GM21423 (cell line): ENCODE measurements at regions not wholly inside any gene's neighbourhood (a gene's known extent, or its start where the extent isn't known, plus 50 kb on each side); places are given as distances from the start of the nearest gene placed in this dataset.
"Not testable (repeated sequence)": the region's sequence is repeated elsewhere in the genome, so short reads cannot be mapped to it uniquely, and the experiment has no call there.

Experiments used
- ATAC-seq: cut with Tn5 transposase; IDR thresholded peaks from one replicate; pipeline ENCODE4 v1.9.1; 2021; ENCODE audit warnings: mild to moderate bottlenecking, moderate library complexity; ENCODE audit not compliant: unreplicated experiment

DNA sequence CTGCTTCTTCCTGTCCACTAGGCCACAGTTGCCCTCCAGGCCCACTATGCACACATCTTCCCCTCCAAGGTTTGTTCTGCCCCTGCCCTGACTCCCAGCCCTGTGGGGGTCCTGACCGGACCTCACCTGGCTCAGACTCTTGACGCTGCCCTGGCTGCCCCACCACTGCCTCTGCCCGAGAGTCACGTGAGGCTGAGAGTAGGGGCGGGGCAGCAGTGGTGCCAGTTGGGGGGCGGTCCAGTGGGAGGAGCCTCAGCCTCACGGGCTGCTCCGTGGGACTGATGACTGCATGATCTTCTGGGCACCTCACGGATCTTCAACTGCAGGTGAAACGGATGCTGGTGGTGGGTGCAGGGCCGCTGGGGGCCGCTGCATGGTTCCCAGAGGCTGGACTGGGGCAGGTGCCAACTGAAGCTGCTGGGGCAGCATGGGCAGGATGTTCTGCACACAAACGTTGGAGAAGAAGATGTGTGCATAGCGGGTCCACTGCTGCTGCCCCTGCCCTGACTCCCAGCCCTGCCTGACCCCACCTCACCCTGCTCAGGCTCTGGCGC, 77.6 kb downstream of the HHIPL2 start:
- ATAC-seq = not testable (repeated sequence)

DNA sequence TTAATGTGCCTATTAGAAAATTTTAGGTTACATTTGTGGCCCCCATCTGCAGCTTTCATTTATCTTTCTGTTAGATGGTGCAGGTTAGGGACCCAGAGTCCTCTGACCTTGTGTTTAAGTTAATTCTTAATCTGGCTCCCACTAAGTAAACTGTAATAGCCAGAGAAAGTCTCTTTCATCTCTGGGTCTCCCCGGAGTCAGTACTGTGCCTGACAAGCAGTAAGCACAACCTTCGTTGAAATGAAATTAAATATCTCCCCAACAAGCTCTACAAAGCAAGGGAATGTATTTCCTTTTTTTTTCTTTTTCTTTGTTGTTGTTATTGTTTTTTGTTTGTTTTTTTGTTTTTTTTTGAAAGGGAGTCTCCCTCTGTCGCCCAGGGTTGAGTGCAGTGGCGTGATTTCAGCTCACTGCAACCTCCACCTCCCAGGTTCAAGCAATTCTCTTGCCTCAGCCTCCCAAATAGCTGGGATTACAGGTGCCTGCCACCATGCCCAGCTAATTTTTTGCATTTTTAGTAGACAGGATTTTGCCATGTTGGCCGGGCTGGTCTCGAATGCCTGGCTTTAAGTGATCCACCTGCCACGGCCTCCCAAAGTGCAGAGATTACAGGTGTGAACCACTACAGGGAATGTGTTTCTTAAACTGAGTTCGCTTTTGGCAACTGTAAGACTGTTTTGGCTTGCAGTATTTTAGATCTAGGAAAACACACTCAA, 81.6 kb downstream of the HHIPL2 start:
- ATAC-seq = peak; percentile 22

DNA sequence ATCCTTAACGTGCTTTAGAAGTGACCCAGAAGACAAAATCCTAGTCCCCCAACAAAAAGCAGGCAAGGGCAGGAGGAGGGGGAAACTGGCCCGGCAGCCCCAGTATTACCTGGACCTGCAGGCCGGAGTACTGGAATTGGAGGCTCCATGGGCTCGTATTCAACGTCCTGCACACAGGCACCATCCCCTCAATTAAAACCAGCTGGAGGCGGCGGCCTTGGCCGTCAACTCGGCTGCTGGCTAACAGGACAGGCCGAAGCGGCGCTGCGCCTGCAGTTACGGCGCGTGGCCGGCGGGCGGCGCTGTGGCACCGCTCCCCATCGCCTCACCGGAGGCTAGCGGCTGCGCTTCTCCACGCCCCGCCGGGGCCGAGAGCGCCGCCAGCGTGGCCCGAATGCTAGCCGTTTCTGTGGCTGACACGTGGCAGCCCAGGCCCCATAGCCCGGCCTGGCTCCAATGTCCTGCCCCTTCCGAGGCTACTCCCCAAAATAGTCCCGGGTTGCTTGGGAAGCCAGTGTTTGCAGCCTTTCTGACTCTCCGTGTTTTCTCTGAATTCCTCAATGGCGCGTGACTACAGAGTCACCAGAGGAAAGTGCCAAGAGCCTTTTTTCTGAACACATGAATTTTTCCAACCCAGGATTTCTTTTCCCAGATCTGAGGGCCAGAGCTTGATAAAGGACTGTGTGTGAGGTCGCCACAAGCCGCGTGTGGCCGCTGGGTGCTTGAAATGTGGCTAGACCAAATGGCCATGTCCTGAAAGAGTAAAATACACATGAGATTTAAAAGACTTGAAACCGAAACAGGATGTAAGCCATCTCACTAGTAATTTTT, 82.5 kb downstream of the HHIPL2 start:
- peak; percentile 88 for ATAC-seq

DNA sequence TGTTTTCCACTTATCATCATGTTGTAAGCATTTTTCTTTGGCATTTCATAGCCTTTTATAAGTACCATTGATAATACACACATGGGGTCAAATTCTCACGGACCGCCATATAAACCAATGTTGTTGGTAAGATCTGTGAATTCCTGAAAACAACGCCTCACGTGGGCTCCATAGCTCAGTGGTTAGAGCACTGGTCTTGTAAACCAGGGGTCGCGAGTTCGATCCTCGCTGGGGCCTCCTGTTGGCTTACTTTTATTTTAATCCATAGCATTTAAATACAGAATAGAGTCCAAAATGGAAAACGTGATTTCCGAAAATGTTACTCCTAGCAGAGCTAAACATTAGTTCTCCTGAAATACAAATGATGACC, 83.1 kb downstream of the HHIPL2 start:
- peak; percentile 11 for ATAC-seq

DNA sequence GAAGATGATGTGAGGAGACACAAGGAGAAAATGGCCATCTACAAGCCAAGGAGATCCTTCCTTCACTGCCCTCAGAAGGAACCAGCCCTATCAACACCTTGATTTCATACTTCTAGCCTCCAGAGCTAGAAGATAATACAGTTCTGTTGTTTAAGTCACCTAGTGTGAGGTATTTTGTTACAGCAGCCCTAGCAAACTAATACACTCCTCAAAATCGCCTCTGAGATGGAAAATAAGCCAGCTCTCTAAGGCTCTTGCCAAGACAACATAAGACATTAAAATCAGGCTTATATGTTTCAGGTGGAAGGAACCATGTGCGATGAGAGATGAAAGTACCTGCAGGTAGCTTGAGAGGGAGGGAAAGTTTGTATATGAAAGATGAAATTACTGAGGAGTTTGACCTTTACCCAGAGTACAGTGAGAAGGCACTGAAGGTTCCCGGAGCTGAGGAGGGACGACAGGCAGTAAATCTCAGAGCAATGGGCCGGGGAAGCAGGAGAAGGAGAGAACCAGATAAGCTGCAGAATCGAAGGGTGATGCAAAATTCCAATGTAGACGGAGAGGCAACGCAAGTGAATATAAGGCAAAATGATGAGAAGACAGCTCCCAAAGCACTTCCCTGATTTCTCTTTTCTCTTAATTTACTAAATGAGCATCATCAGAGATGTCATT, 84.7 kb downstream of the HHIPL2 start:
- ATAC-seq = no peak

DNA sequence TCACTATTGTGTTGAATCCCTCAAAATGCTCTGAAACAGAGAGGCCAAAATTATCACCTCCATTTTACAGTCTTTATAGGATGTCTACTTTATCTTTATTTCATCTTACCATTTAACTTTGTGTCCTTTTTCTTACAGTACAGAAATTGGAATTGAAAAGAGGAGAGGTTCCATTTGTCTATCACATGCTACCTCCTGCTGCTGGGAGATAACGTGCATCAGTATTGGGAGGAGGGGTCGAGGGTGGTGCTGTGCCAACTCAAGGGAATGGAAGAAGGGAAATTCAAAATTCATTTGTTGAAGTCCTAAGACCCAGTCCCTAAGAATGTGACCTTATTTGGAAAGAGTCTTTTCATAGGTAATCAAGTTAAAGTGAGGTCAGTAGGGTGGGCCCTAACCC, 85.3 kb downstream of the HHIPL2 start:
- ATAC-seq = no peak

DNA sequence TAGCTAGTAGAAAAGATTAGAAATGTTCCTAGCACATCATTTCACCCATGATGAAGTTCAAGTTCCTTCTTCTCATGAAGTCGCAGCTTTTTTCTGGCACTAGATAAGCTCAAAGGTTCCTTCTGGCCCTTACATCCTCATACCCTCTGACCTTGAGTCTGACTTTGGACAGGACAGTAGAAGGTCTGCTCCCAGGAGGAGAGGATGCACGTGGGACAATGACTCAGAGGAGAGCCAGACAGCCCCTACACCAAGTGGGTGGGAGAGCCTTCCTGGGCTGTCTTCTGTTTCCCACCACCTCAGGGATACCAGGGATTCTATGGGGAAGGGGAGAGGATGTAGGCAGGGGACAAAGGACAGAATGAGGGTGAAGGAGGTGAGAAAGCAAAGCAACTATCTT, 86.0 kb downstream of the HHIPL2 start:
- no peak for ATAC-seq

DNA sequence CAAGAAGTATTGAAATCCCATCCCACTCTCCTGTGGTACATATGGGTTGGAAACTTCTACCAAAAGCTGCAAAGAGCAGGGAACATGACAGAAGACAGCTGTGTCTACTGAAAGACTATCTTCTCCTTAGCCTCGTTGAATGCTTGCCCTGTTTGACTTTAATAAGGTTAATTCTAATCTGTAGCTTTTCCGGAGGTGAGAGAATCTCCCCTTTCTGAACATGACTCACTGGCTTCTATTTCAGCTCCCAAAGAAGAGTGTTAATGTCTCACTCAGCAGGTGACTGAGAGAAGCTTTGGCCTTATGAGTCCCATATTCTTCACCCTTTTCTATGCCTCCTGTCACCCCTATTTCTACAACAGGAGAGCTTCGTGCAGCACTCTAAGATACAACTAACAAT, 88.3 kb downstream of the HHIPL2 start:
- ATAC-seq = no peak

DNA sequence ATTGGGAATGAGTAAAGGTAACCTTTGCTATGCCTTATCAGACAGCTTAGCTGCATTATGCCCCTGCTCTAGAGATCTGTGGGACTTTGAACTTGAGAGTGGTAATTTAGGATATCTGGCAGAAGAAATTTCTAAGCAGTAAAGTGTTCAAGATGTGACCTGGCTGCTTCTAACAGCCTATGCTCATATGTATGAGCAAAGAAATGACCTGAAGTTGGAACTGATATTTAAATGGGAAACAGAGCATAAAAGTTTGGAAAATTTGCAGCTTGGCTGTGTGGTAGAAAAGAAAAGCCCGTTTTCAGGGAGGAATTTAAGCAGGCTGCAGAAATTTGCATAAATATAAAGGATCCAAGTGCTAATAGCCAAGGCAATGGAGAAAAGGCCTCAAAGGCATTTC, 90.4 kb downstream of the HHIPL2 start:
- no peak for ATAC-seq

DNA sequence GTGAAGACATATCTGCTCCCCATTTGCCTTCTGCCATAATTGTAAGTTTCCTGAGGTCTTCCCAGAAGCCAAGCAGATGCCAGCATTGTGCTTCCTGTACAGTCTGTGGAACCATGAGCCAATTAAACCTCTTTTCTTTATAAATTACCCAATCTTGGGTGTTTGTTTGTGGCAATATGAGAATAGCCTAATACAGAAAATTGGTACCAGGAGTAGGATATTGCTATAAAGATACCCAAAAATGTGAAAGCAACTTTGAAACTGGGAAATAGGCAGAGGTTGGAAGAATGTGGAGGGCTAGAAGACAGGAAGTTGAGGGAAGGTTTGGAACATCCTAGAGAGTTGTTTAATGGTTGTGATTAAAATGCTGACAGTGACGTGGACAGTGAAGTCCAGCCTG, 90.8 kb downstream of the HHIPL2 start:
- ATAC-seq = no peak

DNA sequence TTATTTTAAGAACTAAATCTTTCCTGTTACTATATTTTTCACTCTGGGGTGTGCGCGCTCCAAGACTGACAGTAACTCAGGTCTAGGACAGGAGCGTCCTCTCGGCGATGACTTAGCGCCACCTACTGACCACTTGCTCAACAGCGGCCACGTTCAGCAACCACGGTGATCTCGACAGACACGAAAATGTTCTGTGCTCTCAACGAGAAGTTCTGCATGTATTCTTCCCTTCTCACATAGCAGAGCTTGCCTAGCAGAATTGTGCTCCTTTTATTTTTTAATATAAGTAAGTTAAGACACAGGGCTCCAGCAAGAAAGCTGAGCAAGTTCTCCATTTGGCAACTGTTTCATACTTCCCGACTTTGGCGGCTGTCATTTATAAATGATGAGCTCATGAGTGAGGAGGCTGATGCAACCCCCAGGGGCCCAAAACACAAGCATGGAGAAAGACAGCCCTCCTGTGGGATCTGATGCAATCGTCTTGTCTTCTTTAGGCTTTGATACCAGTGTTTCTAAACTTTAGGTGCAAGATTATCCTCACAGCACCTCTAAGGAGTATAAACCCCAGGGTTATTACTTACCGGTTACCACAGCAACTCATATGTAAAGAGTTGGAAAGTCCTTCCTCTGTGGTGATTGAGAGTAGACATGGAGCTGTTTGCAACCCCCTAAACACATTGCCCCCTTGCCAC, 92.6 kb downstream of the HHIPL2 start:
- peak; percentile 98 for ATAC-seq

DNA sequence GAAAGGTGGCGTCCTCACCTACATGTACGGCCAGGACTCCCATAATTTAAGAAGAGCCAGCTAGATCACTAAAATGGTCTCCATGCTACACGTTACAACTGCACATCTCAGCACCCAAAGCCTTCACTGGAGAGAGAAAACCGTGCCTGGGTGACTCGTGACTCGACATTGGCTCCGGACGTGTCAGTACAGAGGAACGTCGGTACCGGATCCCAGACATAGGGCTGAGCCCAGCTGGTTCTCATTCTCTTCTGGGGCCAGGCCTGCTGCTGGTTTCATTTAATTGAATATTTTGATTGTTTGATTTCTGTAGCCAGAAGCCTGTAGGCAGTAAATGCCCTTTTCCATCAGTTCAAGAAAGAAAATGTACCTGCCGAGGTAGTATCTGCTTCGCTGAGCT, 93.1 kb downstream of the HHIPL2 start:
- peak; percentile 4 for ATAC-seq

DNA sequence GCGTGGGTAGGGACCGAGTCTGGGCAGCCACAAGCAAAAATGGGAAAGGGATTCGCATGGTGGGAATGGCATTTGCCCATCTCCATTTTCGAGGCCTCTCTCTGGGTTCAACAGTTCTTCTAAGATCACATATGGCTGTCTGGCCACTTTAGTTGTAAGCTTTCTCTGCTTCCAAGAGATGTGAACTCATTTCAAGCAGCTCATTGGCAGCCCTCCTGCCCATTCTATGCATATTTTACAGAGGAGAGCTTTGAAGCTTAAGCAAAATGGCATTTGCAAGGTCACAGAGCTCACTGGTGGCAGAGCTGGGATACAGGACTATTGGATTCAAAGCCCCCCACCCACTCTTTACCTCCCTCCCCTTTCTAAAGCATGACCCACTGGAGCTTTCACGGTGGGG, 93.7 kb downstream of the HHIPL2 start:
- ATAC-seq = no peak

DNA sequence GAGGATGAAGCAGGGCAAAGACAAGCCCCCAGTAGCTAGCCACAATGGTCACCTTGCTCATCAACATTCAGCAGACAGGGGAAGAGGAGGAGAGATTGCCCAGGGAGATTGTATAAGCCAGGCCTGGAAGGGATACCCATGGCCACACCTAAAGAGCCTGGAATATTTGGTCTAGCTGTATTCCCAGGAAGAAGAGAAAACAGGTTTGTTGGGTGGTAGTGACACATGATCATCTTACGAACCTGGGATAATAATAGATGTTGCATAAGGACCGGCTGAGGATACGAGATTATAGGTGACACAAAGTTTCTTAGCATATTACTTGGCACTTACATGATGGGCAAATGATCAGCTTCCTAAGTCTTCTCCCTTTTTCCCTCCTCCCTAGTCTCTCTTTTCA, 95.9 kb downstream of the HHIPL2 start:
- ATAC-seq = no peak

DNA sequence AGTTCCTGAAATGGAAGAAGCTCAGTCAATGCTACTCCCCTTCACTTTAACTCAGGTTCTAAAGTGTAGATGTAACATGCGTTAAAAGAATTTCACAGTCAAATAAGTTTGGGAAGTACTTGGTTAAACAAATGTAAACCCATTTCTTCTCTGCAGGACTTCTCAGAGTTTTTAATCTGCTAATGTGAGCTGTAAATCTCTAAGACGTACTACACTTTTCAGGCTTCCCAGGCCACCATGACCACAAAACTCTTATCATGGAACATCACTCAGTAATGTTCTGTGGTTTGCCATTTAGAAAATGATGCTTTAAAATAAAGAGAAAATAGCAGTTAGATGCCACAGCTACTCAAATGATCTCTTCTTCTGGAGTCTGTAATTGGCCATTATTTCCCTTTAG, 104.3 kb downstream of the HHIPL2 start:
- ATAC-seq = no peak

DNA sequence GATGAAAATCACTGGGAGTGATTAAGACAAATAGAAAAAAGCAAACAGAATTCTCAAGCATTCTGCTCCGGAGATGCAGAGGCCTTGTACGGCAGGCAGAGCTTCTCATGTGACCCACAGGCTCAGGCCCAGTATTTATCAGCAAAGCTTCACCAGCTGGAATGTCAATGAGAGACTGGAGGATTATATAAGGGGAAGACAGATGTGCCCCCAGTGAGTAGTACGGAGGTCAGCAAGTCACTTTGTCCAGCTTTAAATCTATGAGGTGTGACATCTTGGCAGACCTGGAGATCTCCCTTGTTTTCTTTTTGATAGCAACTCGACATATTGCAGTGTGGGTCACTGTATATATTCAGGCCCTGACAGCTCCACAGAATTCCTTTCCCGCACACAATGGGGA, 106.8 kb downstream of the HHIPL2 start:
- ATAC-seq = no peak

DNA sequence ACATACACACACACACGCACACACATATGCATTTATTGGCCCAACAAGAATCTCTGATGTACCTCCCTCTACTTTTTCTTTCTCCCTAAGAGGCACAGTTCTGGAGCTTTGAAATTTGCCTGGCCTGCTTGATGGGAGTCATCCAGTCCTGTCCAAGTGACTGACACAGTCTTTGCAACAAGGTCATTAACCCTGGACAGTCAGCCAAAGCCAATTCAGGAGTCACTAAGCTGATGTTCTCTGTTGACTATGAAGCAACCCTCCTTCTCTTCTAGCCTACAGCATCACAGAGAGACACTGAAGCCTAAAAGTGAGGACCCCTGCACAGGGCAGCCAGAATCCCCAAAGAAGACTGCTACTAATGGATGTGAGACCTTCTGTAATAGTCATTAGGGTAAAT, 123.1 kb downstream of the HHIPL2 start:
- ATAC-seq = no peak

DNA sequence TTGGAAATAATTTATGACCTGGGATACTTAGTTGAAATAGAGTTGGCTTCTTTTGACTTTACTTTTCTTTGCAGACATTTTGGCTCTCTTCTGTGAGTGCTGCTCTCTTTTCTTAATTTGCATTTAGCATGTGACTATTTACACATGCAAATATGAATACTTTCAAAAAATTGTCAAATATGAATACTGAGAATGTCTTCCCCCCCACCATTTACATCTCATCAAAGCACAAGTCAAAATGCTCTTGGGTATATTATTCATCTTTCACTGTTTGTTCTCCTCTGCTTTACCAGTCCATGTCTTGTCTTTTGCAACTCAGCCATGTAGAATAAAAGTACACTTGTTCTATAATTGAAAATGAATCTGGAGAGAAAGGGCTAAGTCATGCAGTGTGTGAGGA, 126.5 kb downstream of the HHIPL2 start:
- no peak for ATAC-seq

DNA sequence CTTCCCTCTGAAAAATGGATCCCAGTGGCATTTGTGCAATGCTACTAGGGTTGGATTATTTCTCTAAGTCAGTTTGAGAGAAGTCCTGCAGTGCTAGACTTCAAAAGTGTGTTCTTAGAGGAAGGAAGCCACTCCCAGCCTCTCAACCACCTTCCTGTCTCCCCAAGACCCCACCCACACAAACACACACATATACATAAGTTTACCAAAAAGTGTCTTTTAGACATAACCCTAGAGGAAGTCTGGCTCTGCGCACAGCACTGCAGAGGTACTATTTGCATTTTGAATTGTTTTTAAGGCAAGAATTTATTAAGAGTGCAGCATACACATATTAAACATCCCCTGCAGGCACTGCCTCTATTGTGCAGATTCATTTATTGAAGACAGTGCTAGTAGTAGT, 127.3 kb downstream of the HHIPL2 start:
- no peak for ATAC-seq

DNA sequence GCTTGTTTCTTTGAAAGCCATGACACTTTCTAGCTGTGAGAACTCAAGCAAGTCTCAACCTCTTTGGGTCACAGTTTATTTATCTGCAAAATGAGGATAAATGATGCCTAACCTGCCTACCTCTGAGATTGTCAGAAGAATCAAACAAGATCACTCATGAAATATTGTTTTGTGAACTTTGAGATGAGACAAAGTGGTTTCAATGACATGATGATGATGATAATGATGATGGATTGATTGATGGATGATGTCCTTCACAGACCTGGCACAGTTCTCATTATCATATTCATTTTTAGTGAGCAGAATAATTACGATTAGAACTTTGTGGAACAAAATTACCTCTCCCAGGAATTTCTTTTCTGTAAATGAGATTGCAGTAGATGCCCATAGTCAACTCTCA, 129.2 kb downstream of the HHIPL2 start:
- no peak for ATAC-seq

DNA sequence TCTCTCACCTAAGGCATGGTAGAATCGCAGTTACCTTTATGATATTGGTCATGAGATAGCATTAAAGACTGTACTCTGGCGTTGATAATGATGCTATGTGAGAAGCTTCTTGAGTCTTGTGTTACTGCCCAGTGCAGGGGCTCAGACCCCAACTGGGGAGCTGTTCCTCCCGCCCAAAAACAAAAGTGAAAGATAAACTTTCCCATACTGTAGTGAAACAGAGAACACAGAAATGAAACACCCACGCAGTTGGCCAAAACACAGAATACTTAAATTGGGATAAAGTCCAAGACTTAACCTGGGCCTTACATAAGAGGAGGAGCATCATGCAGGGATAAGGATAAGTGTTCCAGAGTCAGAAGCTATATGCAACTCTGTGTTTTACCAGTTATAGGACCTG, 130.6 kb downstream of the HHIPL2 start:
- no peak for ATAC-seq
